GM12878 (cell line): ENCODE measurements at regions not wholly inside any gene's neighbourhood (a gene's known extent, or its start where the extent isn't known, plus 50 kb on each side); places are given as distances from the start of the nearest gene placed in this dataset.
A peak's percentile ranks its signal among the peaks of the same experiment; 100 is the strongest.

Experiments used
- BHLHE40 ChIP-seq, 2 experiments: fragments of 450-650 bp in 1 of 2; IDR thresholded peaks; 2 replicates each; pipeline ENCODE4 v1.6.1; 2011 to 2017; ENCODE audit warnings: low read depth in 2 of 2, borderline replicate concordance in 1 of 2, improper control_type of control experiment in 1 of 2, low read length in 1 of 2, mild to moderate bottlenecking in 1 of 2
- EZH2 ChIP-seq: IDR thresholded peaks from 2 replicates; pipeline ENCODE4 v1.6.1; 2012; ENCODE audit warnings: low read depth, mild to moderate bottlenecking, control low read depth, inconsistent platforms, low read length, borderline replicate concordance; ENCODE audit not compliant: control insufficient read depth
- GATAD2B ChIP-seq: fragments of 450-650 bp; conservative IDR thresholded peaks from 2 replicates; pipeline ENCODE4 v1.6.1; 2017; ENCODE audit warnings: low read depth, mild to moderate bottlenecking, moderate library complexity
- IKZF1 ChIP-seq: fragments of 450-650 bp; conservative IDR thresholded peaks from 2 replicates; pipeline ENCODE4 v1.6.1; 2017; ENCODE audit warnings: antibody characterized with exemption, mild to moderate bottlenecking
- NBN ChIP-seq: fragments of 450-650 bp; IDR thresholded peaks from 2 replicates; pipeline ENCODE4 v1.6.1; 2016
- POU2F2 ChIP-seq: IDR thresholded peaks from 3 replicates; pipeline ENCODE4 v1.6.1; 2011; ENCODE audit warnings: low read depth, mild to moderate bottlenecking, low read length, borderline replicate concordance
- SMAD1 ChIP-seq: fragments of 450-650 bp; IDR thresholded peaks from 2 replicates; pipeline ENCODE4 v1.6.1; 2018; ENCODE audit warnings: mild to moderate bottlenecking, low read depth; ENCODE audit not compliant: partially characterized antibody
- SP1 ChIP-seq: IDR thresholded peaks from one replicate; pipeline ENCODE4 v1.6.1; 2011; ENCODE audit warnings: low read depth, low read length
- TBL1XR1 ChIP-seq: IDR thresholded peaks from 2 replicates; pipeline ENCODE4 v1.6.1; 2012; ENCODE audit warnings: low read depth, low read length, improper control_type of control experiment
- TCF7 ChIP-seq: IDR thresholded peaks from 2 replicates; pipeline ENCODE4 v1.6.1; 2014; ENCODE audit warnings: antibody characterized with exemption, borderline replicate concordance
- ZBED1 ChIP-seq: IDR thresholded peaks from 2 replicates; pipeline ENCODE4 v1.6.1; 2016; ENCODE audit warnings: borderline replicate concordance
- ZNF207 ChIP-seq: fragments of 450-650 bp; IDR thresholded peaks from 2 replicates; pipeline ENCODE4 v1.6.1; 2014; ENCODE audit warnings: antibody characterized with exemption, mild to moderate bottlenecking, borderline replicate concordance
- ZNF384 ChIP-seq: IDR thresholded peaks from 2 replicates; pipeline ENCODE4 v1.6.1; 2012; ENCODE audit warnings: low read depth, mild to moderate bottlenecking, low read length, improper control_type of control experiment, borderline replicate concordance
- TF ChIP-seq, protein P1 (sequence below): fragments of 450-650 bp; IDR thresholded peaks from 2 replicates; pipeline ENCODE4 v1.6.1; 2017; ENCODE audit warnings: antibody characterized with exemption, mild to moderate bottlenecking, moderate library complexity
- TF ChIP-seq, protein P2 (sequence below): IDR thresholded peaks from 2 replicates; pipeline ENCODE4 v1.6.1; 2011; ENCODE audit warnings: mild to moderate bottlenecking, low read depth, low read length, moderate library complexity; ENCODE audit not compliant: insufficient replicate concordance
- TF ChIP-seq, protein P3 (sequence below): fragments of 450-650 bp; IDR thresholded peaks from 2 replicates; pipeline ENCODE4 v1.6.1; 2017; ENCODE audit warnings: low read depth, mild to moderate bottlenecking, moderate library complexity
- TF ChIP-seq, protein P4 (sequence below): IDR thresholded peaks from 2 replicates; pipeline ENCODE4 v1.6.1; 2011; ENCODE audit warnings: borderline replicate concordance, low read depth, mild to moderate bottlenecking, moderate library complexity, low read length; ENCODE audit not compliant: insufficient read depth, poor library complexity, severe bottlenecking
- TF ChIP-seq, protein P5 (sequence below): fragments of 450-650 bp; IDR thresholded peaks from 2 replicates; pipeline ENCODE4 v1.6.1; 2016; ENCODE audit warnings: mild to moderate bottlenecking, moderate library complexity, borderline replicate concordance

DNA sequence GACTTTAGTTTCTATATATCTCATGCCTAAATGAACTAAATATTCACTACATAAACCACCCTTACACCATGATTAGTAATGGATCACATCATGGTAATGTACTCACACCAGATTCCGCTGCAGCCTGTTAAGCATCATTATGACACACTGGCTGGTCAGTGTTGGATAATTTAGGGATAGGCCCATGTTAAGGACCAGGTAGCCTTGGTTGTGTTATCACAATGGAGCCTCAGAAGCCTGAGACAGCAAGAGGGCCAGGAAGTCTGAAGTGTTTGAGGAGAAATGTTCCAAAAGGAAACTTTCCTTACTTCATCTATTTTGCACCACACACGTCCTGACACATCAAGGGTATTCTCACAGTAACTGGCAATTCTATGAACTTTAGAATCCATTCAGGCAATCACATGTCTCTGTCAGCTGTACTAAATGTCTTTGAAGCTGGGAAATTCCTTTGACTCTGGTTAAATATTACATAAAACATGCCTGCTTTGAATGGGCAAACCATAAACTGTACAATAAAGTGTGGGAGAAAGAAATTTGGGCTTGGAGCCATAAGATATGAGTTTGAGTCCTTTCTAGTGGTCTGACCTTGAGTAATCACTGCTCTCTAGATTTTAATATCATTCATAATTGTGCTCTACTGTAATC, 105.3 kb upstream of the DPT start (continued):
- TF ChIP-seq EZH2, result no peak
- peak; percentile 58 for TF ChIP-seq IKZF1
- TF ChIP-seq ZBED1, result no peak
- TF ChIP-seq, protein P1, sequence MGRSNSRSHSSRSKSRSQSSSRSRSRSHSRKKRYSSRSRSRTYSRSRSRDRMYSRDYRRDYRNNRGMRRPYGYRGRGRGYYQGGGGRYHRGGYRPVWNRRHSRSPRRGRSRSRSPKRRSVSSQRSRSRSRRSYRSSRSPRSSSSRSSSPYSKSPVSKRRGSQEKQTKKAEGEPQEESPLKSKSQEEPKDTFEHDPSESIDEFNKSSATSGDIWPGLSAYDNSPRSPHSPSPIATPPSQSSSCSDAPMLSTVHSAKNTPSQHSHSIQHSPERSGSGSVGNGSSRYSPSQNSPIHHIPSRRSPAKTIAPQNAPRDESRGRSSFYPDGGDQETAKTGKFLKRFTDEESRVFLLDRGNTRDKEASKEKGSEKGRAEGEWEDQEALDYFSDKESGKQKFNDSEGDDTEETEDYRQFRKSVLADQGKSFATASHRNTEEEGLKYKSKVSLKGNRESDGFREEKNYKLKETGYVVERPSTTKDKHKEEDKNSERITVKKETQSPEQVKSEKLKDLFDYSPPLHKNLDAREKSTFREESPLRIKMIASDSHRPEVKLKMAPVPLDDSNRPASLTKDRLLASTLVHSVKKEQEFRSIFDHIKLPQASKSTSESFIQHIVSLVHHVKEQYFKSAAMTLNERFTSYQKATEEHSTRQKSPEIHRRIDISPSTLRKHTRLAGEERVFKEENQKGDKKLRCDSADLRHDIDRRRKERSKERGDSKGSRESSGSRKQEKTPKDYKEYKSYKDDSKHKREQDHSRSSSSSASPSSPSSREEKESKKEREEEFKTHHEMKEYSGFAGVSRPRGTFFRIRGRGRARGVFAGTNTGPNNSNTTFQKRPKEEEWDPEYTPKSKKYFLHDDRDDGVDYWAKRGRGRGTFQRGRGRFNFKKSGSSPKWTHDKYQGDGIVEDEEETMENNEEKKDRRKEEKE, result no peak
- TF ChIP-seq, protein P2, sequence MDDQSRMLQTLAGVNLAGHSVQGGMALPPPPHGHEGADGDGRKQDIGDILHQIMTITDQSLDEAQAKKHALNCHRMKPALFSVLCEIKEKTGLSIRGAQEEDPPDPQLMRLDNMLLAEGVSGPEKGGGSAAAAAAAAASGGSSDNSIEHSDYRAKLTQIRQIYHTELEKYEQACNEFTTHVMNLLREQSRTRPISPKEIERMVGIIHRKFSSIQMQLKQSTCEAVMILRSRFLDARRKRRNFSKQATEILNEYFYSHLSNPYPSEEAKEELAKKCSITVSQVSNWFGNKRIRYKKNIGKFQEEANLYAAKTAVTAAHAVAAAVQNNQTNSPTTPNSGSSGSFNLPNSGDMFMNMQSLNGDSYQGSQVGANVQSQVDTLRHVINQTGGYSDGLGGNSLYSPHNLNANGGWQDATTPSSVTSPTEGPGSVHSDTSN, result no peak
- TF ChIP-seq, protein P3, sequence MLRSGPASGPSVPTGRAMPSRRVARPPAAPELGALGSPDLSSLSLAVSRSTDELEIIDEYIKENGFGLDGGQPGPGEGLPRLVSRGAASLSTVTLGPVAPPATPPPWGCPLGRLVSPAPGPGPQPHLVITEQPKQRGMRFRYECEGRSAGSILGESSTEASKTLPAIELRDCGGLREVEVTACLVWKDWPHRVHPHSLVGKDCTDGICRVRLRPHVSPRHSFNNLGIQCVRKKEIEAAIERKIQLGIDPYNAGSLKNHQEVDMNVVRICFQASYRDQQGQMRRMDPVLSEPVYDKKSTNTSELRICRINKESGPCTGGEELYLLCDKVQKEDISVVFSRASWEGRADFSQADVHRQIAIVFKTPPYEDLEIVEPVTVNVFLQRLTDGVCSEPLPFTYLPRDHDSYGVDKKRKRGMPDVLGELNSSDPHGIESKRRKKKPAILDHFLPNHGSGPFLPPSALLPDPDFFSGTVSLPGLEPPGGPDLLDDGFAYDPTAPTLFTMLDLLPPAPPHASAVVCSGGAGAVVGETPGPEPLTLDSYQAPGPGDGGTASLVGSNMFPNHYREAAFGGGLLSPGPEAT, result peak; percentile 63; the same call in 1 of the 2 replicates
- TF ChIP-seq, protein P4, sequence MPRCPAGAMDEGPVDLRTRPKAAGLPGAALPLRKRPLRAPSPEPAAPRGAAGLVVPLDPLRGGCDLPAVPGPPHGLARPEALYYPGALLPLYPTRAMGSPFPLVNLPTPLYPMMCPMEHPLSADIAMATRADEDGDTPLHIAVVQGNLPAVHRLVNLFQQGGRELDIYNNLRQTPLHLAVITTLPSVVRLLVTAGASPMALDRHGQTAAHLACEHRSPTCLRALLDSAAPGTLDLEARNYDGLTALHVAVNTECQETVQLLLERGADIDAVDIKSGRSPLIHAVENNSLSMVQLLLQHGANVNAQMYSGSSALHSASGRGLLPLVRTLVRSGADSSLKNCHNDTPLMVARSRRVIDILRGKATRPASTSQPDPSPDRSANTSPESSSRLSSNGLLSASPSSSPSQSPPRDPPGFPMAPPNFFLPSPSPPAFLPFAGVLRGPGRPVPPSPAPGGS, result no peak
- no peak for TF ChIP-seq ZNF207
- TF ChIP-seq GATAD2B, result no peak
- no peak for TF ChIP-seq SP1
- TF ChIP-seq BHLHE40 (IDR thresholded peaks at IDR 0.05; ENCODE audit: borderline replicate concordance in 1 of 2, low read depth in 2 of 2, low read length in 1 of 2), result peak in 1 of 2 experiments; percentile 43; a peak in 1 of 4 replicates
- no peak for TF ChIP-seq NBN
- TF ChIP-seq ZNF384, result no peak
- no peak for TF ChIP-seq TCF7
- TF ChIP-seq, protein P5, sequence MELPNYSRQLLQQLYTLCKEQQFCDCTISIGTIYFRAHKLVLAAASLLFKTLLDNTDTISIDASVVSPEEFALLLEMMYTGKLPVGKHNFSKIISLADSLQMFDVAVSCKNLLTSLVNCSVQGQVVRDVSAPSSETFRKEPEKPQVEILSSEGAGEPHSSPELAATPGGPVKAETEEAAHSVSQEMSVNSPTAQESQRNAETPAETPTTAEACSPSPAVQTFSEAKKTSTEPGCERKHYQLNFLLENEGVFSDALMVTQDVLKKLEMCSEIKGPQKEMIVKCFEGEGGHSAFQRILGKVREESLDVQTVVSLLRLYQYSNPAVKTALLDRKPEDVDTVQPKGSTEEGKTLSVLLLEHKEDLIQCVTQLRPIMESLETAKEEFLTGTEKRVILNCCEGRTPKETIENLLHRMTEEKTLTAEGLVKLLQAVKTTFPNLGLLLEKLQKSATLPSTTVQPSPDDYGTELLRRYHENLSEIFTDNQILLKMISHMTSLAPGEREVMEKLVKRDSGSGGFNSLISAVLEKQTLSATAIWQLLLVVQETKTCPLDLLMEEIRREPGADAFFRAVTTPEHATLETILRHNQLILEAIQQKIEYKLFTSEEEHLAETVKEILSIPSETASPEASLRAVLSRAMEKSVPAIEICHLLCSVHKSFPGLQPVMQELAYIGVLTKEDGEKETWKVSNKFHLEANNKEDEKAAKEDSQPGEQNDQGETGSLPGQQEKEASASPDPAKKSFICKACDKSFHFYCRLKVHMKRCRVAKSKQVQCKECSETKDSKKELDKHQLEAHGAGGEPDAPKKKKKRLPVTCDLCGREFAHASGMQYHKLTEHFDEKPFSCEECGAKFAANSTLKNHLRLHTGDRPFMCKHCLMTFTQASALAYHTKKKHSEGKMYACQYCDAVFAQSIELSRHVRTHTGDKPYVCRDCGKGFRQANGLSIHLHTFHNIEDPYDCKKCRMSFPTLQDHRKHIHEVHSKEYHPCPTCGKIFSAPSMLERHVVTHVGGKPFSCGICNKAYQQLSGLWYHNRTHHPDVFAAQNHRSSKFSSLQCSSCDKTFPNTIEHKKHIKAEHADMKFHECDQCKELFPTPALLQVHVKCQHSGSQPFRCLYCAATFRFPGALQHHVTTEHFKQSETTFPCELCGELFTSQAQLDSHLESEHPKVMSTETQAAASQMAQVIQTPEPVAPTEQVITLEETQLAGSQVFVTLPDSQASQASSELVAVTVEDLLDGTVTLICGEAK, result no peak
- TF ChIP-seq POU2F2, result no peak
- no peak for TF ChIP-seq TBL1XR1
- no peak for TF ChIP-seq SMAD1
